Mesenteric fat pad (tissue), 1 donor: ENCODE measurements at regions not wholly inside any gene's neighbourhood (a gene's known extent, or its start where the extent isn't known, plus 50 kb on each side); places are given as distances from the start of the nearest gene placed in this dataset.

Experiments
- DNase-seq: peaks from one replicate; pipeline ENCODE4 v3.0.0-alpha.2; 2020; ENCODE audit warnings: low spot score
- donor health status: DM: yes; HTN: yes; CAD: no.

GRCh38 chr22:44557872-44558271, 59.8 kb upstream of the RTL6 start:
- peak; percentile 28 for DNase-seq

- DNase-seq = no peak
Measured at GRCh38 chr22:44557064-44557748, 59.2 kb upstream of the RTL6 start.

GRCh38 chr22:44555597-44555996, 57.6 kb upstream of the RTL6 start:
- DNase-seq = no peak

- DNase-seq = no peak
Measured at GRCh38 chr22:44555046-44555445, 57.0 kb upstream of the RTL6 start.

- DNase-seq = peak; percentile 55
Measured at GRCh38 chr22:44554411-44554810, 56.4 kb upstream of the RTL6 start.

GRCh38 chr22:44550711-44551491, 52.9 kb upstream of the RTL6 start:
- DNase-seq = peak; percentile 87

- peak; percentile 60 for DNase-seq
Measured at GRCh38 chr22:44549701-44550100, 51.7 kb upstream of the RTL6 start.

- DNase-seq = peak; percentile 55
Measured at GRCh38 chr22:44548981-44549380, 50.9 kb upstream of the RTL6 start.
